GM12864 (cell line): ENCODE measurements at regions not wholly inside any gene's neighbourhood (a gene's known extent, or its start where the extent isn't known, plus 50 kb on each side); places are given as distances from the start of the nearest gene placed in this dataset.

ENCODE experiments used
- DNase-seq: peaks from one replicate; pipeline ENCODE4 v3.0.0-alpha.2; 2011; ENCODE audit warnings: low read depth
- H3K4me3 ChIP-seq: 2 replicates; pipeline ENCODE4 v1.5.1; 2011; ENCODE audit warnings: mild to moderate bottlenecking, low read depth, low read length, control low read depth
- TF ChIP-seq, protein P1 (sequence below): IDR thresholded peaks from 2 replicates; pipeline ENCODE4 v1.5.1; 2011; ENCODE audit warnings: low read depth, mild to moderate bottlenecking, moderate library complexity, low read length, control low read depth, inconsistent platforms; ENCODE audit errors: missing control alignments

DNA sequence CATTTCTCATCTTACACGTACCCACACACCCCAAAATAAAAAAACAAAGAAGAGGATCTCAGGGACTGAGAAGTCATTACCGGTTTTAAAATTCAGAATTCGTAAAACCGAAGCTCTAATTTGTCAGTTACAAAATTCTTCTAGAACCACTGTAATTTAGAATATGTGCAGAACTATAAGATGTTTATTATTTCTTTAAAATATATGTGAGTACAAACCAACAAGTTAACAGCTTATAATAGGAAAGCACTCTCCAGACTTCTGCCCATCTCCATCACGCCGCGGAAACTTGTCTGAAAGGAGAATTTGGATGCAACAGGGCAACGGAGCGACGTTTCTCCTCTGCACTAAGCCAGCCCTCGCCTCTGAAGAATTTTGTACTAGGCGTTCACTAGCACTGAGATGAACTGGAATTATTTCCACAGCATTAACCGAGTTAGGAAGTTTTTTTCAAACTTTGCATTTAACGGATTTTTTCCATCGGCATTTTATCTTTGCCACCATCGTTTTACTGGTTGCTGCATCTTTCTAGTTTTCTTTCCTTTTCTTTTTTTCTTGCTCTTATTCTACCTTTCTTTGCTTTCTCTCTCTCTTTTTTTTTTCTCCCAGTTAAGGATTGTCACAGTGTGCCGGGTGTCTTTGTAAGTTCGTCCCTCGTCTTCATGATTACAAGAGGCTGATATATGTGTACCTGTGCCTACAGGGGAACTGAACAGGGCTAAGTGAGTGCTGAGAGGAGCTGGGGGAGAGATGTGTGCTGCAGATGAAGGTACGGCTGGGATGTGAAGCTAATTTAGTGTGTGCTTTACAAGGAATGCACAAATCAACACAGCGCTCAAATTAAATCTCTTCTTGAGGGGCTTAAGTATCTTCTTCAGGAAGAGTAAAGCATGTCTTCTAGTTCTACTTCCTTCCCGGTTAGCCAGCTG lies 295.9 kb upstream of the NFE2L3 start:
- TF ChIP-seq, protein P1, sequence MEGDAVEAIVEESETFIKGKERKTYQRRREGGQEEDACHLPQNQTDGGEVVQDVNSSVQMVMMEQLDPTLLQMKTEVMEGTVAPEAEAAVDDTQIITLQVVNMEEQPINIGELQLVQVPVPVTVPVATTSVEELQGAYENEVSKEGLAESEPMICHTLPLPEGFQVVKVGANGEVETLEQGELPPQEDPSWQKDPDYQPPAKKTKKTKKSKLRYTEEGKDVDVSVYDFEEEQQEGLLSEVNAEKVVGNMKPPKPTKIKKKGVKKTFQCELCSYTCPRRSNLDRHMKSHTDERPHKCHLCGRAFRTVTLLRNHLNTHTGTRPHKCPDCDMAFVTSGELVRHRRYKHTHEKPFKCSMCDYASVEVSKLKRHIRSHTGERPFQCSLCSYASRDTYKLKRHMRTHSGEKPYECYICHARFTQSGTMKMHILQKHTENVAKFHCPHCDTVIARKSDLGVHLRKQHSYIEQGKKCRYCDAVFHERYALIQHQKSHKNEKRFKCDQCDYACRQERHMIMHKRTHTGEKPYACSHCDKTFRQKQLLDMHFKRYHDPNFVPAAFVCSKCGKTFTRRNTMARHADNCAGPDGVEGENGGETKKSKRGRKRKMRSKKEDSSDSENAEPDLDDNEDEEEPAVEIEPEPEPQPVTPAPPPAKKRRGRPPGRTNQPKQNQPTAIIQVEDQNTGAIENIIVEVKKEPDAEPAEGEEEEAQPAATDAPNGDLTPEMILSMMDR = no peak
- peak overlapping the region; percentile 41 for H3K4me3 ChIP-seq
- no peak for DNase-seq

DNA sequence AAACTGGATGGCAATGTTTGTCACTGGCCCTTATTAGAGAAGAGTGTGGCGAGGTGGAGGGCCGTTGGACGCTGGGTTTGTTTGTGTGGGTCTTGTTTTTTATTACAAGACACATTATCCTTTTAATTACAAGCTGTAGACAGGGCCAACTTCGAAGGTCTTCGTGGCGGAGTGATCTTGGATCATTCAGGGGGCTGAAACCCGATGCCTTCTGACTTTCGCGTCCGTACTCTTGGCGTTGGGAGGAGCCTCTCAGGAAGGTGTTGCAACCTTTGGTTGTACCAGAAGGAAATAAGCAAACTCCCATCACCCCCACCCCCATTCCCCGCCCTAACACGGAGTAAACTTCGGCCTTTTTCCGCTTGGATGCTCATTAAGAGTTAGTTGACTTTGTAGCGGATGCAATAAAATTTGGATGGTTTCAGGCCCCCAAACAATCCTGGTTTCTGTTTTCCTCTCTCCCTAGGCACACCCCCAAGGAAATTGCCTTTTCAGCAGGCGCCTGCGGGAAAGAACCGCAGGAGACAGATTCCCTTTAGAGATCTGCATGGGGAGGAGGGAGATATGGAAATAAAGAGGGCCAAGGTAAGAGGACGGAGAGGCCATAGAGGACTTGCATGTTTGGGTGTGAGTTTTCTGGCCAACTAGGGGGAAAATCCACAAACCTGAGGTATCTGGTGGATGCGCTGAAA lies 294.5 kb upstream of the NFE2L3 start:
- TF ChIP-seq, protein P1 = no peak
- H3K4me3 ChIP-seq = peak overlapping the region; percentile 41
- DNase-seq = no peak

DNA sequence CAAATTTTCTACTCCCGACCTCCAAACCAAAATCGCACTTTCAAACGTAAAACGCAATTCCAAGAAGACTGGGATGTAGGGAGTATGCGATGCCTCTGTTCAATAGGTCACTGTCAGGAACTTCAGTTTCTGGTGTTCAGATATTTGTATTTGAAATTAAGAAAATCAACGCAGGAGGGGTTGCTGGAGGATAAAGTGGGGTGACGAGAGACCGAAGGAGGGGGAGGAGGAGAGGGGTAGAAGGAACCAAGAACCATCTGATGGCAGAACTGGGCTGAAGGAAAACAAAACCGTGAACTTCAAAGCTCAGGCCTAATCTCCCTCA lies 293.8 kb upstream of the NFE2L3 start:
- TF ChIP-seq, protein P1 = no peak
- DNase-seq = no peak
- H3K4me3 ChIP-seq = no peak overlapping the region

DNA sequence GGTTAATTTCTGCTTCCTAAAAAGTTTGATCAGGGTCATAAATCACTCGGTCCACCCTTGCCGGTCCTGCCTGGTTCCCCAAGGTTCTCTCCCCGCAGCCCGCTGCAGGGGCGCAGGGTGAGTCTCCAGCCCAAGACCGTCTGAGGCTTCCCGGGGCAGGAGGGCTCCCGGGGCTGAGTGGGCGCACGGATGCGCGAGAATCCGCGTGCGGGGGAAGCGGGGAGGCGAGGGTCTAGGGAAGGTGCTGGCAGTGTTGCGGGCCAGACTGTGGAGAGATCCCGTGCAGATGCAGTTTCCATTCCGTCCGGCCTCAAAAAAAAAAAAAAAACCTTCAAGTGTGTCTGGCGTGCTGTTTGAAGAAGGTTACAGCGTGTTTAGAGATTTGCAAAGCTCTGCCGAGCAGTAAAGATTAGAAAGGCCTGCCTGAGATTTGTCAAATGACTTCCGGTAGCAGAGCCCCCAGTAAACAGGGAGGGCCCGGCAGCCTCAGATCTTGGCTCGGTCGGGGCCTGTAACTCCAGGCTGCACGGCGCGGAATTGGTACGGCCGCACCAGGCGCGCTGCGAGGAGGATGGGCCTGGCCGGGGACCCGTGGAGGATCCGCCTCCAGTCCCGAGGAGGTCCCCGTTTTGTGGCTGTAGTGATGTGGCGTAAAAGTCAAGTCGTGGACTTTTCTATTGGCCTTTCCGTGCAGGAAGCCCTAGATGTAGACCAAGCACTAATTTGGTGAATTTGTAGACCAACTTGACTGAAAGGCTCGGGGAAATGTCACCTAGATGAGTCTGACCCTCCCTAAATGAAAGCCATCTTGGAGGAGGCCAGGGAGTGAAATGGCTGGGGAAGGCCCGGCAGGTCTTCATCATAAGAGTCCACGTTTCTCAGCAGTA lies 293.2 kb upstream of the NFE2L3 start:
- DNase-seq = no peak
- H3K4me3 ChIP-seq = no peak overlapping the region
- TF ChIP-seq, protein P1 = no peak

DNA sequence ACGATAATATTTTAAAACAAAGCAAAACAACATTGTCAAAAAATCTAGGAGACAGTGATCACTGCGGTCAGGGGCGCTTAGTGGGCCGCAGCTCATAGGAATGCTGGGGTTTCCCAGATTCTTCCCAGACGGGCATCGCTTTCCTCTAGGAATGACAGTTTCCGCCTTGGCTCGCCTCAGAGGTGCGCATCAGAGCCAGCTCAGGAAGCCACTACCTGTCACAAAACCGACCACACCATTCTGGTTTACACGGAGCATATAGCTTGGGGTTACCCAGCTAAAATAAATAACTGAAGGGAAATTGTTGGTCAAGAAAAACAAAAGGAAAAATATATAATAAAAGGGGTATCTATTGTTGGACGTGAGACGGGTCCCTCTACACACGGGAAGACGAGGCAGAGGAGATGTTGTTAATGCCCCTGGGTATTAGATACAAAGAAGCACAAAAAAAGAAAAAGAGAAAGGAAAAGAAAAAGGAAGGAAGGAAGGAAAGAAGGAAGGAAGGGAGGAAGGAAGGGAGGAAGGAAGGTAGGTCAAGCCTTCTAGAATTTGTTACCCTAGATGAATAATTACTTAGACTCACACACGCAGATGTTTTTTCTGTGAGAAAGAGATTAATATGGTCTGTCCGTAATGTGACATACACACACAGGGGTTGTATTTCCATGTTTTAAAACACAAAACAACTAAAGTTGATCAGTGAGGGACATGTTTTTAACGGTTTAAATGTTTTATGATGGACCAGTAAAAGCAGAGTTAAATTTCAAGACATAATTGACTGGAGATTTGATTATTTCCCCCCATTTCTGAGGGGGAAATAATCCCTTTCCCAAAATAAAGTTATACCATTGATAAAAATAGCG lies 292.4 kb upstream of the NFE2L3 start:
- DNase-seq = no peak
- TF ChIP-seq, protein P1 = no peak
- no peak overlapping the region for H3K4me3 ChIP-seq
